ENCODE measurements at regions not wholly inside any gene's neighbourhood (a gene's known extent, or its start where the extent isn't known, plus 50 kb on each side); places are given as distances from the start of the nearest gene placed in this dataset.

GRCh38 chr7:106471686-106472440 lies 187.1 kb upstream of the NAMPT start:
- Histone ChIP-seq H3K9me3 (ENCODE audit: control insufficient read depth in 1 of 2, insufficient read depth in 1 of 2, low read depth in 1 of 2, low read length in 2 of 2) (no peaks in the 10 kb centered on the region), H3K4me2 (ENCODE audit: low read length) (no peak overlapping the region), H3K36me3 (ENCODE audit: control insufficient read depth in 1 of 2, insufficient read depth in 2 of 2, low read length in 2 of 2) (no peaks in the 10 kb centered on the region), H3K27me3 (ENCODE audit: insufficient read depth, low read length) (no peaks in the 10 kb centered on the region), H3K9me2 (ENCODE audit: insufficient read depth) (no peaks in the 10 kb centered on the region), H3K9ac (ENCODE audit: low read length) (no peak overlapping the region), H3K27ac (ENCODE audit: low read depth, low read length) (no peak overlapping the region), H4K20me1 (ENCODE audit: insufficient read depth) (no peaks in the 10 kb centered on the region), H2AFZ (ENCODE audit: low read depth, low read length, poor library complexity, severe bottlenecking) (no peak overlapping the region), H3K4me3 (replicated peaks in 1 of 2; ENCODE audit: low read depth in 1 of 2, low read length in 2 of 2) (no peak overlapping the region), H3K4me1 (ENCODE audit: control insufficient read depth in 1 of 2, insufficient read depth in 2 of 2, low read length in 2 of 2) (no peaks in the 10 kb centered on the region), H3K79me2 (ENCODE audit: insufficient read depth, low read length) (no peaks in the 10 kb centered on the region)
- BruUV-seq (replicated peaks) = no TSS peak
- POLR2A ChIA-PET = no interaction called here
- TF ChIP-seq CTCF (IDR thresholded peaks at IDR 0.05 in 2 of 3, conservative IDR thresholded peaks at IDR 0.05 in 1 of 3; ENCODE audit: borderline replicate concordance in 1 of 3, insufficient read depth in 1 of 3, low read depth in 2 of 3, low read length in 2 of 3) (no peak), POLR2A (IDR thresholded peaks at IDR 0.05; ENCODE audit: borderline replicate concordance, extremely low read depth, insufficient read depth, insufficient read length) (no peak), RAD21 (IDR thresholded peaks at IDR 0.05; ENCODE audit: low read depth) (no peak), EGR1 (IDR thresholded peaks at IDR 0.05; ENCODE audit: low read depth) (no peak), ELF1 (IDR thresholded peaks at IDR 0.05; ENCODE audit: borderline replicate concordance, low read depth) (no peak), ATF3 (IDR thresholded peaks at IDR 0.05) (no peak), TCF7L2 (IDR thresholded peaks at IDR 0.05; ENCODE audit: borderline replicate concordance, extremely low read depth, insufficient read depth, insufficient read length) (no peak), ZBTB33 (IDR thresholded peaks at IDR 0.05; ENCODE audit: extremely low read depth, insufficient replicate concordance, low read length) (no peak), FOSL1 (IDR thresholded peaks at IDR 0.05; ENCODE audit: low read depth) (no peak), EZH2phosphoT487 (IDR thresholded peaks at IDR 0.05; ENCODE audit: borderline replicate concordance) (no peak), CBX3 (IDR thresholded peaks at IDR 0.05; ENCODE audit: low read depth) (no peak), REST (IDR thresholded peaks at IDR 0.05; ENCODE audit: low read depth) (no peak), POLR2AphosphoS5 (IDR thresholded peaks at IDR 0.05; ENCODE audit: low read depth, low read length) (no peak), JUND (IDR thresholded peaks at IDR 0.05) (no peak), SRF (IDR thresholded peaks at IDR 0.05; ENCODE audit: low read depth) (no peak), SP1 (IDR thresholded peaks at IDR 0.05; ENCODE audit: low read depth) (no peak), EZH2 (IDR thresholded peaks at IDR 0.05) (no peak), CEBPB (IDR thresholded peaks at IDR 0.05; ENCODE audit: low read depth) (no peak), ZFX (IDR thresholded peaks at IDR 0.05) (no peak)
- RAD21 ChIA-PET (ENCODE audit: low non-redundant PET in 1 of 2, low total read pairs in 2 of 2, uncharacterized antibody in 2 of 2, unreplicated experiment in 2 of 2) = no interaction called here
- DNase-seq (ENCODE audit: low read depth, low spot score) = no peak
- CTCF ChIA-PET = interaction anchor here (1.0 kb wide), 1 partner anchor 9 kb away, joined by 3 read pairs; no protein-coding TSS in a partner anchor
- no peak for ATAC-seq
- intact Hi-C loops (cut with micrococcal nuclease) = no loop called here

Data from HCT116 (cell line).